Astrocyte (in vitro differentiated cells and primary cell): ENCODE measurements at regions not wholly inside any gene's neighbourhood (a gene's known extent, or its start where the extent isn't known, plus 50 kb on each side); places are given as distances from the start of the nearest gene placed in this dataset.

Experiments
- DNase-seq: peaks from one replicate; pipeline ENCODE4 v3.0.0-alpha.2; 2010; ENCODE audit warnings: low read depth
- FAIRE-seq: peaks from 2 replicates; lab custom pipeline; 2011; peaks lifted over from hg19 to GRCh38; lab: Jason Lieb, UNC
- H2AFZ ChIP-seq: 2 replicates; pipeline ENCODE4 v1.6.0; 2012; ENCODE audit warnings: low read depth, low read length, inconsistent platforms
- H3K27ac ChIP-seq: 2 replicates; pipeline ENCODE4 v1.5.1; 2011; ENCODE audit warnings: low read depth, low read length, inconsistent platforms
- H3K27me3 ChIP-seq: 2 replicates; pipeline ENCODE4 v1.6.0; 2011; ENCODE audit warnings: low read length, inconsistent platforms; ENCODE audit not compliant: insufficient read depth
- H3K36me3 ChIP-seq: 2 replicates; pipeline ENCODE4 v1.5.1; 2011; ENCODE audit warnings: low read length, inconsistent platforms; ENCODE audit not compliant: insufficient read depth
- H3K4me1 ChIP-seq: 2 replicates; pipeline ENCODE4 v1.5.1; 2011; ENCODE audit warnings: low read length, inconsistent platforms; ENCODE audit not compliant: insufficient read depth
- H3K4me2 ChIP-seq: 2 replicates; pipeline ENCODE4 v1.6.0; 2012; ENCODE audit warnings: low read length, inconsistent platforms
- H3K4me3 ChIP-seq: 2 replicates; pipeline ENCODE4 v1.5.1; 2011; ENCODE audit warnings: low read depth, mild to moderate bottlenecking, low read length, inconsistent platforms; ENCODE audit not compliant: insufficient read depth
- H3K79me2 ChIP-seq: 2 replicates; pipeline ENCODE4 v1.6.0; 2012; ENCODE audit warnings: mild to moderate bottlenecking, low read length, inconsistent platforms; ENCODE audit not compliant: insufficient read depth
- H3K9ac ChIP-seq: 2 replicates; pipeline ENCODE4 v1.6.0; 2012; ENCODE audit warnings: mild to moderate bottlenecking, low read length, inconsistent platforms
- H3K9me3 ChIP-seq: 2 replicates; pipeline ENCODE4 v1.5.1; 2012; ENCODE audit warnings: low read depth, mild to moderate bottlenecking, low read length, inconsistent platforms; ENCODE audit not compliant: insufficient read depth
- H4K20me1 ChIP-seq: 2 replicates; pipeline ENCODE4 v1.6.0; 2012; ENCODE audit warnings: low read length, inconsistent platforms; ENCODE audit not compliant: insufficient read depth
- H3K27ac Mint-ChIP-seq: one replicate; pipeline ENCODE4 v1.8.0; 2021; ENCODE audit warnings: mild to moderate bottlenecking, mixed read lengths; ENCODE audit not compliant: unreplicated experiment
- H3K27me3 Mint-ChIP-seq: one replicate; pipeline ENCODE4 v1.8.0; 2021; ENCODE audit warnings: low read depth, mixed read lengths; ENCODE audit not compliant: unreplicated experiment
- H3K36me3 Mint-ChIP-seq: one replicate; pipeline ENCODE4 v1.8.0; 2021; ENCODE audit warnings: low read depth, mixed read lengths; ENCODE audit not compliant: unreplicated experiment
- H3K4me1 Mint-ChIP-seq: one replicate; pipeline ENCODE4 v1.8.0; 2021; ENCODE audit warnings: low read depth, mixed read lengths; ENCODE audit not compliant: unreplicated experiment
- H3K4me3 Mint-ChIP-seq: one replicate; pipeline ENCODE4 v1.8.0; 2021; ENCODE audit warnings: mild to moderate bottlenecking, moderate library complexity, mixed read lengths; ENCODE audit not compliant: unreplicated experiment
- H3K9me3 Mint-ChIP-seq: one replicate; pipeline ENCODE4 v1.8.0; 2021; ENCODE audit warnings: mild to moderate bottlenecking, mixed read lengths; ENCODE audit not compliant: unreplicated experiment
- CTCF ChIP-seq: IDR thresholded peaks from 2 replicates; pipeline ENCODE4 v1.5.1; 2011; ENCODE audit warnings: low read depth, mild to moderate bottlenecking, inconsistent platforms, low read length, moderate library complexity; ENCODE audit not compliant: insufficient read depth
- EZH2 ChIP-seq: IDR thresholded peaks from 2 replicates; pipeline ENCODE4 v1.6.1; 2012; ENCODE audit warnings: mild to moderate bottlenecking, low read length, inconsistent platforms; ENCODE audit not compliant: insufficient read depth

- H3K27me3 Mint-ChIP-seq = no peaks in the 10 kb centered on the region
- FAIRE-seq (peak; percentile 79), DNase-seq (peak; percentile 90)
- peak overlapping the region; percentile 56 for H3K27ac Mint-ChIP-seq
- H3K4me3 Mint-ChIP-seq = no peak overlapping the region
- Histone ChIP-seq H3K9ac (peak overlapping the region; percentile 38), H3K27me3 (no peaks in the 10 kb centered on the region), H4K20me1 (no peaks in the 10 kb centered on the region), H3K4me3 (no peak overlapping the region), H3K27ac (peak overlapping the region; percentile 72), H3K4me1 (peaks cover 19% of the 10 kb centered on the region), H3K36me3 (no peaks in the 10 kb centered on the region), H2AFZ (no peak overlapping the region), H3K9me3 (no peaks in the 10 kb centered on the region), H3K4me2 (peak overlapping the region; percentile 63), H3K79me2 (no peaks in the 10 kb centered on the region)
- peaks cover 1% of the 10 kb centered on the region for H3K9me3 Mint-ChIP-seq
- peaks cover 19% of the 10 kb centered on the region for H3K4me1 Mint-ChIP-seq
- no peaks in the 10 kb centered on the region for H3K36me3 Mint-ChIP-seq
- TF ChIP-seq EZH2 (no peak), CTCF (no peak)
Measured at GRCh38 chr2:37471994-37472393, 127.6 kb downstream of the QPCT start.

GRCh38 chr2:37472959-37473358 is 128.5 kb downstream of the QPCT start:
- Histone ChIP-seq H3K4me2 (peak overlapping the region; percentile 63), H3K9ac (peak overlapping the region; percentile 38), H2AFZ (no peak overlapping the region), H3K4me1 (peaks cover 19% of the 10 kb centered on the region), H4K20me1 (no peaks in the 10 kb centered on the region), H3K9me3 (no peaks in the 10 kb centered on the region), H3K27ac (peak overlapping the region; percentile 72), H3K36me3 (no peaks in the 10 kb centered on the region), H3K79me2 (no peaks in the 10 kb centered on the region), H3K27me3 (no peaks in the 10 kb centered on the region), H3K4me3 (no peak overlapping the region)
- DNase-seq (peak; percentile 62), FAIRE-seq (peak; percentile 55)
- Mint-ChIP-seq H3K36me3 (no peaks in the 10 kb centered on the region), H3K9me3 (peaks cover 1% of the 10 kb centered on the region), H3K4me3 (no peak overlapping the region), H3K27me3 (no peaks in the 10 kb centered on the region), H3K27ac (no peak overlapping the region), H3K4me1 (peaks cover 23% of the 10 kb centered on the region)
- TF ChIP-seq EZH2 = no peak
- no peak for TF ChIP-seq CTCF

- H3K36me3 ChIP-seq = no peaks in the 10 kb centered on the region
- no peak overlapping the region for H3K4me3 Mint-ChIP-seq
Measured at GRCh38 chr2:37476411-37476810, 132.0 kb downstream of the QPCT start.

More at GRCh38 chr2:37476411-37476810, 132.0 kb downstream of the QPCT start:
- Mint-ChIP-seq H3K4me1 (peaks cover 19% of the 10 kb centered on the region), H3K9me3 (peaks cover 5% of the 10 kb centered on the region), H3K36me3 (no peaks in the 10 kb centered on the region), H3K27me3 (no peaks in the 10 kb centered on the region), H3K27ac (no peak overlapping the region)
- H3K4me1 ChIP-seq = peaks cover 19% of the 10 kb centered on the region
- no peak for TF ChIP-seq CTCF
- TF ChIP-seq EZH2 = no peak
- no peak overlapping the region for H3K4me2 ChIP-seq
- DNase-seq (no peak), FAIRE-seq (no peak)
- no peaks in the 10 kb centered on the region for H3K27me3 ChIP-seq
- no peak overlapping the region for H3K4me3 ChIP-seq
- H3K9ac ChIP-seq = no peak overlapping the region
- H3K27ac ChIP-seq = no peak overlapping the region
- H3K79me2 ChIP-seq = no peaks in the 10 kb centered on the region
- H4K20me1 ChIP-seq = no peaks in the 10 kb centered on the region
- H3K9me3 ChIP-seq = no peaks in the 10 kb centered on the region
- H2AFZ ChIP-seq = no peak overlapping the region
